Ammon's horn (tissue), 1 donor: ENCODE measurements at regions not wholly inside any gene's neighbourhood (a gene's known extent, or its start where the extent isn't known, plus 50 kb on each side); places are given as distances from the start of the nearest gene placed in this dataset.

Experiments
- DNase-seq: peaks from one replicate; pipeline ENCODE4 v3.0.0-alpha.2; 2016; ENCODE audit warnings: low spot score

- no peak for DNase-seq
Measured at GRCh38 chr18:5640939-5641338, 97.1 kb upstream of the EPB41L3 start.

GRCh38 chr18:5639131-5639530, 95.3 kb upstream of the EPB41L3 start:
- no peak for DNase-seq

GRCh38 chr18:5632041-5632440, 88.2 kb upstream of the EPB41L3 start:
- no peak for DNase-seq

GRCh38 chr18:5630900-5631413, 87.2 kb upstream of the EPB41L3 start:
- DNase-seq = no peak

GRCh38 chr18:5630057-5630899, 86.5 kb upstream of the EPB41L3 start:
- DNase-seq = peak; percentile 73

GRCh38 chr18:5628512-5629255, 84.9 kb upstream of the EPB41L3 start:
- DNase-seq = peak; percentile 15

GRCh38 chr18:5627776-5628511, 84.1 kb upstream of the EPB41L3 start:
- DNase-seq = no peak

- no peak for DNase-seq
Measured at GRCh38 chr18:5626130-5626880, 82.5 kb upstream of the EPB41L3 start.

GRCh38 chr18:5625076-5625475, 81.3 kb upstream of the EPB41L3 start:
- DNase-seq = no peak

- DNase-seq = no peak
Measured at GRCh38 chr18:5622905-5623304, 79.1 kb upstream of the EPB41L3 start.

GRCh38 chr18:5620289-5620688, 76.5 kb upstream of the EPB41L3 start:
- DNase-seq = no peak

GRCh38 chr18:5619376-5619775, 75.6 kb upstream of the EPB41L3 start:
- DNase-seq = no peak

- DNase-seq = no peak
Measured at GRCh38 chr18:5618047-5618688, 74.4 kb upstream of the EPB41L3 start.

GRCh38 chr18:5611221-5611620, 67.4 kb upstream of the EPB41L3 start:
- DNase-seq = no peak

- no peak for DNase-seq
Measured at GRCh38 chr18:5608846-5609245, 65.0 kb upstream of the EPB41L3 start.

- DNase-seq = no peak
Measured at GRCh38 chr18:5606951-5607350, 63.2 kb upstream of the EPB41L3 start.

- no peak for DNase-seq
Measured at GRCh38 chr18:5604778-5605177, 61.0 kb upstream of the EPB41L3 start.

- DNase-seq = no peak
Measured at GRCh38 chr18:5603153-5603552, 59.4 kb upstream of the EPB41L3 start.

GRCh38 chr18:5601188-5601624, 57.4 kb upstream of the EPB41L3 start:
- DNase-seq = no peak

GRCh38 chr18:5600378-5601071, 56.7 kb upstream of the EPB41L3 start:
- peak; percentile 20 for DNase-seq
